8988T (cell line): ENCODE measurements at regions not wholly inside any gene's neighbourhood (a gene's known extent, or its start where the extent isn't known, plus 50 kb on each side); places are given as distances from the start of the nearest gene placed in this dataset.

Experiments used
- DNase-seq: peaks from one replicate; pipeline ENCODE4 v3.0.0; 2011

DNA sequence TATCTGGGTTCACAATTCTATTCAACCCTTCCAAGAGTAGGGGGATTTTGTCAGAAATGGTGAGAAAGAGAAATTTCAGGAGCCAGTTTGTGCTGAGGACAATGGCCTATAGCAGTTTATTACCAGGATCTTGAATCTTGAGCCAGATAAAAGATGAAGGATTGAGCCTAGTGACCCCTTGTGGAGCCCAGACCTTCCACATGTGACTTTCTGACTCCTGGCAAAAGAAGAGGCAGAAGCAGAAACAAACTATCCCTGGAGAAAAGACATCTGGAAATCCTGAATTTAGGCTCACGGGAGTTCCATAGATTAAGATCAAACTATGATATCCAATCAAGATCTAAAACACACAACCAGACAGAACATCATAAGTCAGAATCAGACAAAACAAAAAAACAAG lies 60.9 kb upstream of the CHRM2 start:
- no peak for DNase-seq

DNA sequence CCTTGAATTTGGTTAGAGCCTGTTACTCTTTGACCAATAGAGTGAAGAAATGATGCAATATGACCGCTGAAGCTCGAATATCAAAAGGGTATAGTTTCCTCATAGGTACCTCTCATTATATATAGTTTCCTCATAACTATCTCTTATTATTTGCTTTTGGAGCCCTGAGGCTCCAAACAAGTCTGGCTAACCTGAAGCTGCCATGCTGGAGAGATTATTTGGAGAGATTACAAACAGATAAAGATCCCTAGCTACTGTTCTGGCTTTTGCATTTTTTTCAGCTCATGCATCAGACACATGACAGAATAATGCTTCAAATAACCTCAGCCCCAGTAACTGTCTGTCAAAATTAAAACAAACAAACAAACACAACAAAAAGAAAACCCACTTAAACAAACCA lies 65.4 kb upstream of the CHRM2 start:
- DNase-seq: no peak

DNA sequence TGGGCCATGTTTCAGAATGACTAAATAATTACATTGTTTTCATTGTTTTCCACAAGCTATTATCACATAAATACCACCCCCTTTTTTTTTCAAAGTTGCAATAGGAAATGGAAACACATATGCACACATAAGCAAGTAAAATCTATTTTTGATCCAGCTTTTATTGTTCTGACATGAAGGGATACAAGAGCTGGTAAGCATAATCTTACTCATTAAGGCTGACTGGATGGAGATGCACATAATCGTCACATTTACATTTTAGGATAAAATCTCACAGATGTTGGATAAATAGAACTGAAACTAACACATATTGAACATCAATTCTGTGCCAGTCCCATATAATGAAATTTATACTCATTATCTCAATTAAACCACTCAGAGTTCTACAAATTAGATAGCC lies 84.5 kb upstream of the CHRM2 start:
- no peak for DNase-seq

DNA sequence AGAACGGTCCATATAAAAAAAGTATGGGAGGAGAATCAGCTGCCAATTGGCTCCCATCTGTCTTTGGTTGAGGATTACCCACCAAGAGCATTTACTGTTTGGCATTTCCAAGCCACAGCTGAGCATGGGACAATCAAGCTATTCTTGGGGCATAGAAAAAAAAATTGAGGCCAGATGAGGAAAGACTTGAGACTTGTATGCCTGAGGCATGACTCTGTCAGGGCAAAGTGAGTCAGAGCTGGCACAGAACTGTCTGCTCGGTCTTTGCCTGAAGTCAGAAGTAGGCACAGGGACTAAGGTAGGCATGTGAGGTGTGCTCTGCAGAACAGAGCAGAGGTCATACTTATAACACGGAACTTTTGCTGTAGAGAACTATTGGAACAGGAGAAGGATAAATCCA lies 126.5 kb upstream of the CHRM2 start:
- DNase-seq: no peak

DNA sequence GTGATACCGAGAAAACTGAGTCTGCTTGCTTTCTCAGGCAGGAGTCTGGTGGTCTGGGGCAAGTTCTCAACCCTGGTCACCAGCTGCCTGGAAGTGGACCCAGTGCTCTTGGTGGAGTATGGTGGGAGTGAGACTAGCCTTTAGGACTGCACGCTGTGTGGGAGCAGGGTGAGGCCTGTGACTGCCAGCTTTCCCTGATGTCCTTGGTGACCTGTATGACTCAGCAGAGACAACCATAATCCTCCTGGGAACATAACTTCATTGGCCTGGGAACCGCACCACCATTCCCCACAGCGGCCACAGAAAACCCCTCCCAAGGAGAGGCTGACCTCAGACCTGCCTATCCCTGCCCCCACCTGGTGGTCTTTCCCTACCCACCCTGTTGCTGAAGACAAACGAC lies 139.5 kb upstream of the CHRM2 start:
- no peak for DNase-seq

DNA sequence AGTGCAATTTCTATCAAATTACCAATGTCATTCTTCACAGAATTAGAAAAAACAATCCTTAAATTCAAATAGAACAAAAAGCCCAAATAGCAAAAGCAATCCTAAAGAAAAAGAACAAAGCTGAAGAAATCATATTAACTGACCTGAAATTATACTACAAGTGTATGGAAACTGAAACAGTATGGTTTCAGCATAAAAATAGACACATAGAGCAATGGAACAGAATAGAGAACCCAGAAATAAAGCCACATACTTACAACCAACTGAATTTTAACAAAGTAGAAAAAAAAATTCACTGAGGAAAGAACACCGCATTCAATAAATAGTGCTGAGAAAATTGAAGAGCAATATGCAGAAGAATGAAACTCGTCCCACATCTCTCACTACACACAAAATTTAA lies 142.0 kb upstream of the CHRM2 start:
- DNase-seq: no peak

DNA sequence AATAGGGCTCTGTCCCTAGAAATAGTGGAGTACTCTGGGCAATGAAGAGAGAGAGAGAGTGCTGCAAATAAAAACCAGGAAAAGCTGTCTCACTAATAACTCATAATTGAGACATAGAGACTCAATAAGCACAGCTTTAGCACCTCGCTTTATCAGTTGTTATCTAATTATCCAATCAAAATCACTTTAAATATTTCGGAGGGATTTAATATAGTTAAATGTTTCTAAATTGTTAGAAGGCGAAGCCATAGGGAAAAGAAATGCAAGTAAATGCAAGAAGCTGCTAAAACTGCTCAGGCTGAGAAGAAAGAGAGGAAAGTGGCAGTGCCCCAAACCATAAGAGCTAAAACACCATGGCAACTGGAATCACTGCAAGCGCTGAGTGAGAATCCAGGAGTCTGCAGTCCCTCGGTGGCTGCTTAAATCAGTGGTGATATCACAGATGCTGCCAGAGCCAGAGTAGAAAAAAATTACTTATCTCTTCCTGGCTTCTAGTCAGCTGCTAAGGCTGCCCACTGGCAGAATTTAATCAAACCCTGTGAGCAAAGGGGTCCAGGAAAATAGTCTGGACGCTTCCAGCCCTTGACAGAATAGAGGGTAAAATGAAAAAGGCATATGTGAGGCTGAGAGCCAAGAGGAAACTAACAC lies 150.4 kb upstream of the CHRM2 start:
- DNase-seq: no peak

DNA sequence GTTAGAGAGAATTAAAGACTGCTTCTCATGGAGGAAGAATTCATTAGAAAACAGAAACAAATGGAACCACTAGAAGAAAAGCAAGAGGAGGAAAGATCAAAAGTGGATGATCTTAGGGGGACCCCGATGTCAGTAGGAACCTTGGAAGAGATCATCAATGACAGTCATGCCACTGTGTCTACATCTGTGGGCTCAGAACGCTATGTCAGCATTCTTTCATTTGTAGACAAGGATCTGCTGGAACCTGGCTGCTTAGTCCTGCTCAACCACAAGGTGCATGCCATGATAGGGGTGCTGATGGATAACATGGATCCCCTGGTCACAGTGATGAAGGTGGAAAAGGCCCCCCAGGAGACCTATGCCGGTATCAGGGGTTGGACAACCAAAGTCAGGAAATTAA lies 154.4 kb upstream of the CHRM2 start:
- no peak for DNase-seq

DNA sequence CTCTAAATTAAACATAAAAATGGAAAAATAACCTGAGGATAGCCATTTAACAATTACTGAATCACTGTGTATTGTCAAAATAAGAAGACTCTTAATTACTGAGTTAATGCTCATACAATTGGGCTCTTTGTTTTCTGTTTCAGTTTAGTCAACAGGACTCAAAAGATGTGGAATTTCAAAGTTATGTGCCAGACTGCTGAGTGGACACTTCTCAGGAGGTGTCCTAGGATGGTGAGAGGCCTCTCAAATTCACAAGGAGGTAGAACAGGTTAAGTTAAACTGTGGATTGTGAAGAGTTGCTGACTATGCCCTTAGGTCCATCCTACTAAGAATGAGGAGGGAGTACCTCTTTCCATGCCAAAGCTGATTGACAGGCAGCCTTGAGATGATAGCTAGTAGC lies 157.7 kb upstream of the CHRM2 start:
- DNase-seq: no peak

DNA sequence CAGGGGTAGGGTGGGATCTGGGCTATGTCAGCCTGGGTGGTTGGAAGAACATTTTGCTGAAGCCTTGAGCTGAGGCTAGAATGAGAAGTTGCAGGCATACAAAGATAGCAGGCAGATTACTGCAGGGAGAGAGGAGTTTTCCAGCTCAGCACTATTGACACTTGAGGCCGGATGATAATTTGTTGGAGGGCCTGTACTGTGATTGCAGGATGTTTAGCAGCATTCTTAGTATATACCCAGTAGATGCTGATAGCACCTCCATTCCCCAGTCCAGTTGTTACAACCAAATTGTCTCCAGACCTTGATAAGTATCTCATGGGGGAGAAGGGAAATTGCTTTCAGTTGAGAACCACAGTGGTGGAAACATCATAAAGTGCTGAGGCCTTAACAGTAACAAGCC lies 158.6 kb upstream of the CHRM2 start:
- DNase-seq: no peak

DNA sequence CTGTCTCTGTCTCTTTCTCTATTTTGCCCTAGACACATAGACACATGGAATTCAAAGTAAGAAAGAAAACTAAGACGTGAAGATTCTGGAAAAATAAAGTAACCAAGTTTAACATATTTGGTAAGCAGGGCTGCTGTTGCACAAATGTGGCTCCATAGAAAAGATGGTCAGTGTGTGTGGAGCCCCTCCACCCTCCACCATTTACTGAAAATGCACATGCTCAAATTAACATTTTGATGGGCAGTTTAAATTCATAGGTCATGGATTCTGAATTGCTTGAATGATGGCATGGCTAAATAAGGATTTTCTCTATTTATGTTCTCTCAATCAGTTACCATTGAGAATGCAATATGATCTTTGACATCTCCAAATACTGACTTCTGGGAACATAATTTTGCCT lies 165.5 kb upstream of the CHRM2 start:
- no peak for DNase-seq

DNA sequence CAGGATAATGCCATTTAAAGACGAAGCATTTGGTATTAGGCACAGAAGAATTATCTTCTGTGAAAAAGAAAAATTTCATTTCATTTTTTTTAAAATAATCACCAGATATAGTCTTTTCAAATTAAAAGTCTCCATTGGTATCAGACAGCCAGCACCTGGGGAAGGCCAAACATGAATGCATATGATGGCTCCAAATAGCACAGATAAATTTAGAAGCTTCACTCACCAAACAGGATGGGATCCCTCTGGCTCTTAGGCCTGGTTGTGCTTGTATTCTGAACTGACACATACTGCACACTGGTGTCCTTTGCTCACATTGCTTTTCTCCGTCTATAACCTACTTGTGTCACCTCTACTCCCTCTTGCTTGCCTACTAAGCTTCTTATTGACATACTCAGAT lies 169.5 kb upstream of the CHRM2 start:
- DNase-seq: no peak

DNA sequence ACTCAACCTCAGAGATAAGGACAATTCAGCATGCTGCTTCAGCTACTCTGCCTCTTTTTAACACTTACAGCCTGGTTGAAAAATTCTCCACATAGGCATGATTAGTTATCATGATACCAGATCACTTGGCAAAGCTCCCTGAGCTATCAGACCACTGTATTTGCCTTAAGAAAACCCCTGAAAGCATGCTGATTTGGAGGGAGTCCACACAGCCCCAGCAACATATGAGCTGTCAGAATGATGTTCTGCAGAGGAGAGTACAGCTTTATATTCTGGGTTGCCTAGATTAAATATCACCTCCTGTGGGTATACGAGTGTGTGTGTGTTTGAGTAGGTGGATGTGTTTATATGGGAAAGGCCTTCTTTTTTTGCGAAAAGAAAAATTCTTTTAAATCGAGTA lies 170.2 kb upstream of the CHRM2 start:
- DNase-seq: no peak

DNA sequence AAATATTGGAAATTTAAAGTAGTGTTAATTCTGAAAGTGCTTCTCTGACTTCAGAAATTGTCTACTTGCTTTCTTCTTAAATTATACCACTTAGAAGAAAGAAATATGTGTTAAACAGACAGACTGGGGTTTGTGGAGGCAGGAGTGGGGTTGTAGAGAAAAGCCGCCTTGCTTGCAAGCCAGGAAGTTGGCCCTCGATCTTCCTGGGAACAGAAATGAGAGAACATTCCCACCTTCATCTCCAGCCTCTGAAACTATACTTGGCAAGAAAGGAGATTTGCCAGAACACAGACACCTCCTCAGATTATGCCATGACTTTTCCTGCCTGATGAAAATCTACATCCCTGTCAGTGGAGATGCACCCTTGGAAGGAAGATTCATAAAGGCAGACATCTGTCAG lies 171.2 kb upstream of the CHRM2 start:
- no peak for DNase-seq

DNA sequence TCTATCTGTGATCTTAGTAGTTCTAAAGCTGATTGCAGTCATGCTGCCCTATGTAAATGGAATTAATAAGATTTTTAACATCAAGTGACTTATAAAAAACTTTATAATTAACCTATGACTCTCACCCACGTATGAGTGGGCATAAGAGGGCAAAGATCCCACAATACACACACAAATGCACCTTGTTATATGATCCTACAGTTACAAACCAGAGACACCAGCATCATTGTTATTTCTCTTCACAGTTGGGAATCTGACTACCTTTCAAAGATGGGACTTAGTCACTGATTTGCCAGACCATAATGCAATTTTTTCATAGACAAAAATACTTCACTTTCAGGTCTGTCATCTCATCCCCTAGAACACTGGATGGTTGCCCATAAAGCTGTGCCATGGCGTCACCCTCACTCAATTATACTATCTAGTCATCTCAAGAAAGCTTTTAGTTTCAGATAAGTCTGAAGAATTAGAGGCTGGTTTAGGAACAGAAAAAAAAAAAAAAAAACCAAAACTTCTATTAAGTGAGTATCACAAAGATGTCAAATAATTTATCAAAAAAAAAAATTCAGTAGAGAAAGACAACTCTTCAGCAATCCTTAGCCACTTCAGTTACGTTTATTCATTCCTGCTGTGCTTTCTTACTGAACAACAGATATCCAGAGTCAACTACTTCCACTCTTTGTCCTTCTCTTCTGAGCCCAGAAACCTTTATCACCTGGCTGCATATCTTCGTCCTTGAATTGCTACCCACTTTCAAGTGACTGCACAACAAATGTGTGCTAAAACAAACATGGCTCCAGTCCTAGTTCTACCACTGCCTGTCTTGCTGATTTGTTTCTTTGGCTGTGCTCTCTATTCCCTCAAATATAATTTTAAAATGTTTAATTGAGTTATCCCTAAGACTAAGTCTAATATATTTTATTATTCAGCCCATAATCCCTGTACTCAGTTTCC lies 175.0 kb upstream of the CHRM2 start:
- no peak for DNase-seq

DNA sequence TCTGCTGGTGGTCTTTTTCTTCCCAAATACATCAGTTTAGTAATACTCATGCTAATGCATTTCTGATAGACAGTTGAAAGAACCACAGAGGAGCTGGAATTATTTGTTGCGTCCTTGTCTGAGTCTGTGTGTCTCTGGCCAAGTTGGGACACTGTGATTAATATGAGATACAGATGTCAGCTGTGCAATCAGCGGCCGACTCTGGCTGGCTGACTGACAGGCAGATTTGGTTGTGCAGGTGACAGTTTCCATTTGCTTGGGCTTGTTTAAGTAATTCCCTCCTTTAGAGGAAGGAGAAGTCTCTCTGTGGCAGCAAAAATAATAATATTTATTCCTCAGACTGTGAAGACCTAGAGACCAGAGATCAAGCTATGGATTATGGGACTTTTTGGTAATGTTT lies 176.2 kb upstream of the CHRM2 start:
- no peak for DNase-seq

DNA sequence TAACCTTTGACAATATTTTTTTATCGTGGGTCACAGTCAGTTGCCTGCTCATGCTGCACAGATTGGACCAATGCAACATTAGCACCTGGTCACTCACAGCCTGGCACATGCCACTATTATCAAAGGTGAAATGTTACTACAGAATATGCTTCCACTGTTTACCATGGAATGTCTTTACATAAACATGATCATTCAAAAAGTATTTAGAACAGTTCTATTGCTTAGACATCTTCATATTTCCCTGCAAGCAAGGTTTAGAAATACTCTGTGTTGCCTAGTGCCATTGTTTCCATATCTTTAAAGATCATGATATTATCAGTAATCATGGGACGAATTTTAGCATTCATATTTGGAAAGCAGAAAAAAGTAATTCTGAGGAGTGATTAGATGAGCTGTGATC lies 179.9 kb upstream of the CHRM2 start:
- no peak for DNase-seq

DNA sequence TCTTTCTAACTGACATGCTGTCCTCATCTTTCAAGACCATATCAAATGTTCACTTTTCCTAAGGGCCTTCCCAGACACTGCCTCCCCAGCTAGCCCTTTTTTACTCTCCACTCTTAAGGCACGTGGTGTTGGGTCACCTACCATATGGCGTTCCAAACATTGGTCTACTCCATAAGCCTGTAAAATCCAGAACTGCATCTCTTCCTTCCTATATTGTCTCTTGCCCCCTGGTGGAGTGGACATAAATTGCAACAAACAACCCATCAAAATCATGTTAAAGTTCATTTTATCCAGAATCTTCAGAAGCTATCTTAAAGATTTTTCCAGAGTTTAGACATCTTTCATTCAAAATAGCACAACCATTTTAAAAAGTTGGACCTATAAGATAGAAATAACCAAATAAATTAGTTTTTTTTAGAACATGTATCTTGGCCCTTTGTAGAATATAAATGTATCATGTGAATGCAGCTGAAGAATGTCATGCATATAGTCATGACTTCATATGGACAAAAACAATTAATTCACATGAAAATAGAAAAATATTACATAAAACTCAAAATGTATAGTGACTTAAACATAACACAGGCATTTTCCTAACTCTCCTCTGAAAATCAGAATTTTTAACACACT lies 180.6 kb upstream of the CHRM2 start:
- no peak for DNase-seq

DNA sequence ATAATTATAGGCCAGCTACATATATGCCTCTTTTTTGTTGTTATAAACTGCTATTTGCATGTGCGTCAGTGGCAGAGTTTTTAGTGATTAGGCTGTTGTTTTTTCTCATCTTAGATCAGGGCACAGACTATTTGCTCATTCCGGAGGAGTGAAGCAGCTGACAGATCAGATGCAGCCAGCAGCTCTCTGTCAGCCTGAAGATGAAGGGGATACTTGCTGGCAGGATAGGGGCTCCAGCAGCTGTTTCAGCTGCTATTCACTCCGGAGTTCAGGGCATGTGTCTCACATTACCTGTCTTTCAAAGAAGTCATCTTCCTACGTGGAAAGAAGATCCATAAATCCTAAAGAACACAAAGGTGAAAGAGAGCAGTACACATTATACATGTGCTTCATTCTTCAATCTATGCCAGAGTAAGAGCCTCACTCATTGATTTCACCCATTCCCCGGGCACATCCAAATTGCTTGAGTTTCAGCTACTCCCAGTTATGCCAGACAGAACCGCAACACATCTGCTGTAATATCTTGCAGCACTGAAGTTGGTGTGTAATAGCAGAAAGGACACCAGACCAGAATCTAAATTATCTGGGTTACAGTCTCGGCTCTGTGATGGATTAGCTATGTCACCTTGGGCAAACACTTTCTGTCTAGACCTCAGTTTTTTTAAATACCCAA lies 182.8 kb upstream of the CHRM2 start:
- no peak for DNase-seq

DNA sequence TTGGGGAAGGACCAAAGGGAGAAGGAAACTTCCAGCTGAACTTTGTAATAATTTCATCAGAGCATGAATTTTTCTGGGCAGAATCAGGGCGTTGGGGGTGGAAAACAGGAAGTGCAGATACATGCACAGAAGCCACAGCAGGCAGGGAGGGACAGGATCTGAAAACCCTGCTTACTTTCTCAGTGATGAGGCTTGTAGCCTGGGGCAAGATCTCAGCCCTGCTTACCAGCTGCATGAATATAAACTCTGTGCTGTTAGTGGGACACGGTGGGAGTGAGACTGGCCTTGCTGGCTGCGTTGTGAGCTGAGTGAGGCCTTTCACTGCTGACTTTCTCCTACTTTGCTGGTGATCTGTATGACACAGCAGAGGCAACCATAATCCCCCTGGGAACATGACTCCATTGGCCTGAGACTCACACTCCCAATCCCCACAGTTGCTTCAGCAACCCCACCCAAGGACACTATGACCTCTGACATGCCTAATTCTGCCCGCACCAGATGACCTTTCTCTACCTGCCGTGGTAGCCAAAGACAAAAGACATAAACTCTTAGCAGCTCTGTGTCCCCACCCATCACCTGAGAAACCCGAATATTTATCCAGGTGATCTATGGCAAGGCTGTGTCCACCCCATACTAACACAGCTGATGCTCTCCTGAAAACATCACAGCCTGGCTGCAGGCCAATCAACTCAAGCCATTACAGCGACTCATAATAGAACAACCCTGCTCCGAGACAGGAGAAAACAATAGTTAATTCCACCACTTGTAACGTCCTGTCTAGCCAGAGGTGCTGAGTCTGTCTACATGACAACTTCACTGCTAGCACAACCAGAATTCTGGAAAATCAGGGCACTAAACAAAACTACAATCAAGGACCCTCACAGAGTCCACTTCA lies 190.7 kb upstream of the CHRM2 start:
- no peak for DNase-seq

DNA sequence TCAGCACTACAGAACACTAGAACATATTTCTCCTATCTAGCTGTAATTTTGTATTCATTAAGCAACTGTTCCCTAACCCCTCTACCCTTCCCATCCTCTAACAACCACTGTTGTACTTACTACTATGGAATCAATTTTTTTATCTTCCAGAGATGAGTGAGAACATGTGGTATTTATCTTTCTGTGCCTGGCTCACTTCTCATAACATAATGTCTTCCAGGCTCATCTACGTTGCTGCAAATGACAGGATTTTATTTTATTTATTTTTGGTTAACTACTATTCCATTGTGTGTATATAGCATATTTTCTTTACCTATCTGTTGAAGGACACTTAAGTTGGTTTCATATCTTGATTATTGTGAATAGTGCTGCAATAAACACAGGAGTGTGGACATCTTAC lies 200.9 kb upstream of the CHRM2 start:
- no peak for DNase-seq

DNA sequence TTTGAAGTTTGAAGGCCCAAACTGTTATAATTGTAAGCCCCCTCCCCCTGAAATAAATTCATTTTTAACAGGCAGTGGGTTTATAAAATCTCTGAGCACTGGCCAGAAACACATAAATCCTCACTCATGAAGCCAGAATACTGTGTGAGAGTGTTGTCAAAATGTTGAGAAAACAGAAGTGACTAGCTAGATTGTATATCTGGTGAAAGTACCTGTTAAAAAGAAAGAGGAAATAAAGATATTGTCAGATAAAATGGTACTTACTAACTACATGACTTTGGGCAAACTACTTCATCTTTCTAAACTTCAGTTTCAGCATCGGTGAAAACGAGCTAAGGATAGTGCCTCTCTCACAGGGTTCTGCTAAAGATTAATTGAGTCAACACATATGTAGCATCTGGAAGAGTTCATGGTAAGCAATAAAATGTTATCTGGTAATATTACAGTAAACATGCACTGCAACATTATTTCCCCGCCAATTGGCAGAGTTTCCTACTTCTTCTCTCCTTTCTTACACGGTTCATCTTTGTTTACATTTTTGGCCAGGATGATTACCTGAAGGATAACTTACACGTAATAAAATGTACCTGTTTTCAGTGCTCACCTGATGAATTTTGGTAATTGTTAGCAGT lies 202.5 kb upstream of the CHRM2 start:
- no peak for DNase-seq
